ENCODE measurements at regions not wholly inside any gene's neighbourhood (a gene's known extent, or its start where the extent isn't known, plus 50 kb on each side); places are given as distances from the start of the nearest gene placed in this dataset.

- no peak for TF ChIP-seq CTCF (IDR thresholded peaks at IDR 0.05; ENCODE audit: insufficient read depth in 1 of 2, low read depth in 1 of 2, low read length in 1 of 2, severe bottlenecking in 1 of 2, unreplicated experiment in 1 of 2)
- Mint-ChIP-seq H3K27me3 (ENCODE audit: insufficient read depth, unreplicated experiment) (no peaks in the 10 kb centered on the region), H3K9me3 (ENCODE audit: unreplicated experiment) (no peaks in the 10 kb centered on the region), H3K36me3 (ENCODE audit: insufficient read depth, unreplicated experiment) (no peaks in the 10 kb centered on the region), H3K4me1 (ENCODE audit: low read depth, unreplicated experiment) (peaks cover 6% of the 10 kb centered on the region), H3K4me3 (ENCODE audit: unreplicated experiment) (no peak overlapping the region), H3K27ac (ENCODE audit: unreplicated experiment) (no peak overlapping the region)
- intact Hi-C loops (cut with micrococcal nuclease; ENCODE audit: unreplicated experiment): no loop called here
- ChIA-PET CTCF (interaction anchor here (0.6 kb wide), 1 partner anchor 47 kb away, joined by 3 read pairs; no protein-coding TSS in a partner anchor), POLR2A (no interaction called here)
- no peak overlapping the region for H3K4me3 ChIP-seq (ENCODE audit: low read depth, low read length)
- no peaks in the 10 kb centered on the region for H3K9me3 ChIP-seq
- H3K4me1 ChIP-seq: peaks cover 5% of the 10 kb centered on the region; the same call in 1 of the 2 replicates
- no peak for DNase-seq
- H3K36me3 ChIP-seq (ENCODE audit: control insufficient read depth, insufficient read depth, low read length): no peaks in the 10 kb centered on the region
- BruUV-seq (replicated peaks): no TSS peak
- no peaks in the 10 kb centered on the region for H3K27me3 ChIP-seq (replicated peaks; ENCODE audit: control insufficient read depth, insufficient read depth, low read length)
Observed at GRCh38 chr1:199780948-199781670, 246.4 kb upstream of the NR5A2 start.

GRCh38 chr1:199784138-199784895 is 243.2 kb upstream of the NR5A2 start:
- TF ChIP-seq CTCF (IDR thresholded peaks at IDR 0.05; ENCODE audit: insufficient read depth in 1 of 2, low read depth in 1 of 2, low read length in 1 of 2, severe bottlenecking in 1 of 2, unreplicated experiment in 1 of 2): no peak
- H3K4me1 Mint-ChIP-seq (ENCODE audit: low read depth, unreplicated experiment): no peaks in the 10 kb centered on the region
- H3K27me3 ChIP-seq (replicated peaks; ENCODE audit: control insufficient read depth, insufficient read depth, low read length): no peaks in the 10 kb centered on the region
- DNase-seq: no peak
- H3K9me3 Mint-ChIP-seq (ENCODE audit: unreplicated experiment): no peaks in the 10 kb centered on the region
- H3K9me3 ChIP-seq: no peaks in the 10 kb centered on the region
- H3K36me3 ChIP-seq (ENCODE audit: control insufficient read depth, insufficient read depth, low read length): no peaks in the 10 kb centered on the region
- H3K4me3 ChIP-seq (ENCODE audit: low read depth, low read length): no peak overlapping the region
- CTCF ChIA-PET: no interaction called here
- intact Hi-C loops (cut with micrococcal nuclease; ENCODE audit: unreplicated experiment): no loop called here
- H3K27ac Mint-ChIP-seq (ENCODE audit: unreplicated experiment): no peak overlapping the region
- BruUV-seq (replicated peaks): no TSS peak
- POLR2A ChIA-PET: no interaction called here
- H3K4me1 ChIP-seq: no peaks in the 10 kb centered on the region
- no peaks in the 10 kb centered on the region for H3K27me3 Mint-ChIP-seq (ENCODE audit: insufficient read depth, unreplicated experiment)
- no peak overlapping the region for H3K4me3 Mint-ChIP-seq (ENCODE audit: unreplicated experiment)
- H3K36me3 Mint-ChIP-seq (ENCODE audit: insufficient read depth, unreplicated experiment): no peaks in the 10 kb centered on the region

- H3K27ac Mint-ChIP-seq (ENCODE audit: unreplicated experiment): no peak overlapping the region
- no peak for TF ChIP-seq CTCF (IDR thresholded peaks at IDR 0.05; ENCODE audit: insufficient read depth in 1 of 2, low read depth in 1 of 2, low read length in 1 of 2, severe bottlenecking in 1 of 2, unreplicated experiment in 1 of 2)
- intact Hi-C loops (cut with micrococcal nuclease; ENCODE audit: unreplicated experiment): no loop called here
- Histone ChIP-seq H3K36me3 (ENCODE audit: control insufficient read depth, insufficient read depth, low read length) (no peaks in the 10 kb centered on the region), H3K4me3 (ENCODE audit: low read depth, low read length) (no peak overlapping the region), H3K27me3 (replicated peaks; ENCODE audit: control insufficient read depth, insufficient read depth, low read length) (no peaks in the 10 kb centered on the region), H3K4me1 (no peaks in the 10 kb centered on the region), H3K9me3 (no peaks in the 10 kb centered on the region)
- no peaks in the 10 kb centered on the region for H3K4me1 Mint-ChIP-seq (ENCODE audit: low read depth, unreplicated experiment)
- no peak for DNase-seq
- H3K4me3 Mint-ChIP-seq (ENCODE audit: unreplicated experiment): no peak overlapping the region
- ChIA-PET CTCF (no interaction called here), POLR2A (no interaction called here)
- no peaks in the 10 kb centered on the region for H3K27me3 Mint-ChIP-seq (ENCODE audit: insufficient read depth, unreplicated experiment)
- H3K9me3 Mint-ChIP-seq (ENCODE audit: unreplicated experiment): no peaks in the 10 kb centered on the region
- no peaks in the 10 kb centered on the region for H3K36me3 Mint-ChIP-seq (ENCODE audit: insufficient read depth, unreplicated experiment)
- no TSS peak for BruUV-seq (replicated peaks)
Observed at GRCh38 chr1:199786695-199787094, 240.8 kb upstream of the NR5A2 start.

Data from Caco-2 (cell line).